DND-41 (cell line): ENCODE measurements at regions not wholly inside any gene's neighbourhood (a gene's known extent, or its start where the extent isn't known, plus 50 kb on each side); places are given as distances from the start of the nearest gene placed in this dataset.

Source experiments
- EZH2 ChIP-seq: IDR thresholded peaks from 3 replicates; pipeline ENCODE4 v1.6.1; 2012; ENCODE audit warnings: borderline replicate concordance, low read depth, mild to moderate bottlenecking, moderate library complexity, low read length, inconsistent platforms; ENCODE audit not compliant: severe bottlenecking
- TF ChIP-seq, protein P1 (sequence below): IDR thresholded peaks from 2 replicates; pipeline ENCODE4 v1.5.1; 2012; ENCODE audit warnings: borderline replicate concordance, low read length, moderate library complexity, mild to moderate bottlenecking; ENCODE audit not compliant: poor library complexity, severe bottlenecking; ENCODE audit errors: extremely low read depth

DNA sequence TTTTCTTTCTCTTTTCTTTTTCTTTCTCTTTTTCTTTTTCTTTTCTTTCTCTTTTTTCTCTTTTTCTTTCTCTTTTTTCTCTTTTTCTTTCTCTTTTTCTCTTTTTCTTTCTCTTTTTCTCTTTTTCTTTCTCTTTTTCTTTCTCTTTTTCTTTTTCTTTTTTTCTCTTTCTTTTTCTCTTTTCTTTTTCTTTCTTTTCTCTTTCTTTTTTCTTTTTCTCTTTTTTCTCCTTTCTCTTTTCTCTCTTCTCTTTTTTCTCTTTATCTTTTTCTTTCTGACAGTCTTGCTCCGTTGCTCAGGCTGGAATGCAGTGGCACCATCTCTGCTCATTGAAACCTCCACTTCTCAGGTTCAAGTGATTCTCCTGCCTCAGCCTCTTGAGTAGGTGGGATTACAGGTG lies 335.7 kb downstream of the SQOR start:
- TF ChIP-seq, protein P1, sequence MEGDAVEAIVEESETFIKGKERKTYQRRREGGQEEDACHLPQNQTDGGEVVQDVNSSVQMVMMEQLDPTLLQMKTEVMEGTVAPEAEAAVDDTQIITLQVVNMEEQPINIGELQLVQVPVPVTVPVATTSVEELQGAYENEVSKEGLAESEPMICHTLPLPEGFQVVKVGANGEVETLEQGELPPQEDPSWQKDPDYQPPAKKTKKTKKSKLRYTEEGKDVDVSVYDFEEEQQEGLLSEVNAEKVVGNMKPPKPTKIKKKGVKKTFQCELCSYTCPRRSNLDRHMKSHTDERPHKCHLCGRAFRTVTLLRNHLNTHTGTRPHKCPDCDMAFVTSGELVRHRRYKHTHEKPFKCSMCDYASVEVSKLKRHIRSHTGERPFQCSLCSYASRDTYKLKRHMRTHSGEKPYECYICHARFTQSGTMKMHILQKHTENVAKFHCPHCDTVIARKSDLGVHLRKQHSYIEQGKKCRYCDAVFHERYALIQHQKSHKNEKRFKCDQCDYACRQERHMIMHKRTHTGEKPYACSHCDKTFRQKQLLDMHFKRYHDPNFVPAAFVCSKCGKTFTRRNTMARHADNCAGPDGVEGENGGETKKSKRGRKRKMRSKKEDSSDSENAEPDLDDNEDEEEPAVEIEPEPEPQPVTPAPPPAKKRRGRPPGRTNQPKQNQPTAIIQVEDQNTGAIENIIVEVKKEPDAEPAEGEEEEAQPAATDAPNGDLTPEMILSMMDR: no peak
- no peak for TF ChIP-seq EZH2
